HFFc6 (cell line): ENCODE measurements at regions not wholly inside any gene's neighbourhood (a gene's known extent, or its start where the extent isn't known, plus 50 kb on each side); places are given as distances from the start of the nearest gene placed in this dataset.

Experiments
- DNase-seq: peaks from one replicate; pipeline ENCODE4 v3.0.0-alpha.2; 2018
- H3K27ac Mint-ChIP-seq: 2 replicates; pipeline ENCODE4 v1.8.0; 2020; ENCODE audit warnings: mild to moderate bottlenecking, mixed read lengths
- H3K27me3 Mint-ChIP-seq: 2 replicates; pipeline ENCODE4 v1.8.0; 2021; ENCODE audit warnings: mild to moderate bottlenecking, moderate library complexity, mixed read lengths; ENCODE audit not compliant: insufficient read depth
- H3K36me3 Mint-ChIP-seq: 2 replicates; pipeline ENCODE4 v1.8.0; 2021; ENCODE audit warnings: low read depth, mixed read lengths
- H3K4me1 Mint-ChIP-seq: 2 replicates; pipeline ENCODE4 v1.8.0; 2020; ENCODE audit warnings: low read depth, mixed read lengths
- H3K4me3 Mint-ChIP-seq: 2 replicates; pipeline ENCODE4 v1.8.0; 2020; ENCODE audit warnings: mild to moderate bottlenecking, moderate library complexity, mixed read lengths
- H3K9me3 Mint-ChIP-seq: 2 replicates; pipeline ENCODE4 v1.8.0; 2020; ENCODE audit warnings: mild to moderate bottlenecking, mixed read lengths
- CTCF ChIP-seq: fragments of 200-600 bp; sonication (generic); IDR thresholded peaks from 2 replicates; pipeline ENCODE4 v1.5.0; 2021; ENCODE audit warnings: antibody characterized with exemption, mild to moderate bottlenecking

- DNase-seq, result no peak
- H3K27ac Mint-ChIP-seq, result no peak overlapping the region
- H3K27me3 Mint-ChIP-seq, result peaks cover 52% of the 10 kb centered on the region
- no peaks in the 10 kb centered on the region for H3K4me1 Mint-ChIP-seq
- H3K9me3 Mint-ChIP-seq, result peaks cover 10% of the 10 kb centered on the region
- H3K36me3 Mint-ChIP-seq, result peaks cover 6% of the 10 kb centered on the region; the same call in 1 of the 2 replicates
- no peak overlapping the region for H3K4me3 Mint-ChIP-seq
- no peak for TF ChIP-seq CTCF
Measured at GRCh38 chr11:76279038-76279437, 72.7 kb upstream of the WNT11 start.

- no peak overlapping the region for H3K4me3 Mint-ChIP-seq
- DNase-seq, result no peak
- peaks cover 9% of the 10 kb centered on the region; the same call in 1 of the 2 replicates for H3K36me3 Mint-ChIP-seq
- H3K27ac Mint-ChIP-seq, result no peak overlapping the region
- no peaks in the 10 kb centered on the region for H3K4me1 Mint-ChIP-seq
- TF ChIP-seq CTCF, result no peak
- peaks cover 10% of the 10 kb centered on the region for H3K9me3 Mint-ChIP-seq
- H3K27me3 Mint-ChIP-seq, result peaks cover 55% of the 10 kb centered on the region
Measured at GRCh38 chr11:76278526-76278925, 72.2 kb upstream of the WNT11 start.

- Mint-ChIP-seq H3K9me3 (peaks cover 10% of the 10 kb centered on the region), H3K36me3 (peaks cover 9% of the 10 kb centered on the region; the same call in 1 of the 2 replicates), H3K27ac (no peak overlapping the region), H3K4me1 (no peaks in the 10 kb centered on the region), H3K4me3 (no peak overlapping the region), H3K27me3 (peaks cover 58% of the 10 kb centered on the region)
- no peak for DNase-seq
- no peak for TF ChIP-seq CTCF
Measured at GRCh38 chr11:76277298-76278175, 71.2 kb upstream of the WNT11 start.

GRCh38 chr11:76276781-76277155 is 70.5 kb upstream of the WNT11 start:
- H3K36me3 Mint-ChIP-seq, result peaks cover 9% of the 10 kb centered on the region; the same call in 1 of the 2 replicates

GRCh38 chr11:76276046-76276780 is 69.9 kb upstream of the WNT11 start:
- TF ChIP-seq CTCF, result no peak
- Mint-ChIP-seq H3K4me1 (no peaks in the 10 kb centered on the region), H3K27me3 (peaks cover 50% of the 10 kb centered on the region), H3K9me3 (peaks cover 10% of the 10 kb centered on the region), H3K36me3 (peaks cover 9% of the 10 kb centered on the region; the same call in 1 of the 2 replicates), H3K27ac (no peak overlapping the region), H3K4me3 (no peak overlapping the region)
- no peak for DNase-seq

More at GRCh38 chr11:76276781-76277155, 70.5 kb upstream of the WNT11 start:
- no peak overlapping the region for H3K4me3 Mint-ChIP-seq
- H3K4me1 Mint-ChIP-seq, result no peaks in the 10 kb centered on the region
- no peak for TF ChIP-seq CTCF
- no peak for DNase-seq
- peaks cover 55% of the 10 kb centered on the region for H3K27me3 Mint-ChIP-seq
- peaks cover 10% of the 10 kb centered on the region for H3K9me3 Mint-ChIP-seq
- H3K27ac Mint-ChIP-seq, result no peak overlapping the region
